ENCODE measurements at regions not wholly inside any gene's neighbourhood (a gene's known extent, or its start where the extent isn't known, plus 50 kb on each side); places are given as distances from the start of the nearest gene placed in this dataset.

GRCh38 chr6:19643713-19644112 lies 193.5 kb upstream of the ID4 start:
- no peak for DNase-seq

- no peak for DNase-seq
Observed at GRCh38 chr6:19655744-19656143, 181.4 kb upstream of the ID4 start.

- no peak for DNase-seq
Observed at GRCh38 chr6:19660123-19660910, 176.9 kb upstream of the ID4 start.

GRCh38 chr6:19662911-19663310 lies 174.3 kb upstream of the ID4 start:
- DNase-seq = no peak

- no peak for DNase-seq
Observed at GRCh38 chr6:19663479-19663878, 173.7 kb upstream of the ID4 start.

GRCh38 chr6:19664050-19664449 lies 173.1 kb upstream of the ID4 start:
- no peak for DNase-seq

- no peak for DNase-seq
Observed at GRCh38 chr6:19664878-19665612, 172.1 kb upstream of the ID4 start.

GRCh38 chr6:19665613-19665909 lies 171.6 kb upstream of the ID4 start:
- DNase-seq = no peak

GRCh38 chr6:19668710-19669109 lies 168.5 kb upstream of the ID4 start:
- no peak for DNase-seq

- DNase-seq = no peak
Observed at GRCh38 chr6:19669206-19669605, 168.0 kb upstream of the ID4 start.

GRCh38 chr6:19682859-19683258 lies 154.3 kb upstream of the ID4 start:
- DNase-seq = no peak

- no peak for DNase-seq
Observed at GRCh38 chr6:19690325-19691075, 146.7 kb upstream of the ID4 start.

- no peak for DNase-seq
Observed at GRCh38 chr6:19691465-19692167, 145.6 kb upstream of the ID4 start.

GRCh38 chr6:19692506-19693298 lies 144.5 kb upstream of the ID4 start:
- DNase-seq = no peak

GRCh38 chr6:19694697-19695096 lies 142.5 kb upstream of the ID4 start:
- no peak for DNase-seq

- no peak for DNase-seq
Observed at GRCh38 chr6:19697744-19698290, 139.4 kb upstream of the ID4 start.

GRCh38 chr6:19699932-19700331 lies 137.2 kb upstream of the ID4 start:
- no peak for DNase-seq

- DNase-seq = no peak
Observed at GRCh38 chr6:19705606-19706005, 131.6 kb upstream of the ID4 start.

GRCh38 chr6:19712012-19712688 lies 125.0 kb upstream of the ID4 start:
- DNase-seq = no peak

- DNase-seq = no peak
Observed at GRCh38 chr6:19712998-19713397, 124.2 kb upstream of the ID4 start.

GRCh38 chr6:19713411-19713810 lies 123.8 kb upstream of the ID4 start:
- DNase-seq = no peak

GRCh38 chr6:19713984-19714383 lies 123.2 kb upstream of the ID4 start:
- DNase-seq = no peak

Data from activated naive CD4-positive, alpha-beta T cell treated with anti-CD3 and anti-CD28 coated beads, Interleukin-2, amount 50 U/mL, for 16 hours (primary cell).